Stimulated activated CD4-positive, alpha-beta T cell treated with anti-CD3 and anti-CD28 coated beads, TNF-alpha, amount 100 ng/mL, for 4 hours (primary cell): ENCODE measurements at regions not wholly inside any gene's neighbourhood (a gene's known extent, or its start where the extent isn't known, plus 50 kb on each side); places are given as distances from the start of the nearest gene placed in this dataset.

ENCODE experiments used
- DNase-seq, 3 experiments: peaks; one replicate each; pipeline ENCODE4 v3.0.0-alpha.2; 2020; ENCODE audit warnings: low read depth in 3 of 3

DNA sequence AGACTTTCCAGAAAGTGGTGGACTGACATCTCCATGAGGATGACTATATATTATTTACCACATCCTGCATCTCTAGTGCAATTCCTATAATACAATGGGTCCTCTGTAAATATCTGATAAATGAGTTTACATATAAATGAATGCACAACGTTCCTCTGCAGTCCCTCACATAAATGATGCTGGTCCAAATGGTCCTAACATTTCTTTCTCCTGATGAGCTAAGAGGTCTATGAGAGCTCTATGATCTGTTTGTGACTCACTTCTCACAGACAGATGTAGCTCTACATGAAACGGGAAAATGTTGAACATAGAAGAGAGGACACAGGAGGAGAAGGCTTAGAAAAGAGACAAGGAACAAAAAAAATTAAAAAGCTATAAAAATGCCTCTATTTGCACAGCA, 201.2 kb upstream of the PIK3C3 start:
- DNase-seq = no peak

DNA sequence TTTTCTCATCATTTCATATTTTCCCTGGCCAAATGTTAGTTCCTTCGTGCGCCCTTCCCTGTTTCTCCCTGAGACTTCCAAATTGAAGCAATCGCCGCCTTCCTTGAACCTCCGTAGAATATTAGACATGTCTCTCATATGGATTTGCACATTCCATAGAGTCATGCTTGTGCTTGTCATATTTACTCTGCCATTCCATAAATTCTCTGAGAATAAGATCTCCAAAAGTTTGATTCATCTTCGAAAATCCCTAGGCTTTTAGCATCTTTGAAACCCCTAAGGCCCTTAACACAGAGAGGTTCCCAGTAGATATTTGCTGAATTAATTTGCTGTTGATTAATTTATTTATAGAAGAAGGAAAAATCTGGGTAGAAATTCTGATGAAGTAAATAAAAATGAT, 202.2 kb upstream of the PIK3C3 start:
- DNase-seq = no peak

DNA sequence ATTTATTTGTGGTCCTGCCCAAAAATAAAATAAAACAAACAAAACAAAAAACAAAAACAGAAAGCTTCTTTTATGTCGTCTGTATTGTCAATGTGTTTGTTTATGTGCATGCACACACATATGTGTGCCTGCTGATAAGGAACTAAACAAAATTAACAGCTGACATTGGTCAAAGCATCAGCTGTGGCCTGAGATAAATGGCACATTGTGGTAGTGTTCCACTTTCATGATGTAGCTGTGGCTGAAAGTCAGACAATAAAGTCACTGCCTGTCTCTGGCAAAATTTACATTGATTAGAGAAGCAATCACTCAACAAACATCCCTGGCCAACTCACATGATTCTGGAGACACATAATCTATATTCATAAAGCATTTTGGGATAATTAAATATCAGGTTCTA, 203.4 kb upstream of the PIK3C3 start:
- DNase-seq = no peak

DNA sequence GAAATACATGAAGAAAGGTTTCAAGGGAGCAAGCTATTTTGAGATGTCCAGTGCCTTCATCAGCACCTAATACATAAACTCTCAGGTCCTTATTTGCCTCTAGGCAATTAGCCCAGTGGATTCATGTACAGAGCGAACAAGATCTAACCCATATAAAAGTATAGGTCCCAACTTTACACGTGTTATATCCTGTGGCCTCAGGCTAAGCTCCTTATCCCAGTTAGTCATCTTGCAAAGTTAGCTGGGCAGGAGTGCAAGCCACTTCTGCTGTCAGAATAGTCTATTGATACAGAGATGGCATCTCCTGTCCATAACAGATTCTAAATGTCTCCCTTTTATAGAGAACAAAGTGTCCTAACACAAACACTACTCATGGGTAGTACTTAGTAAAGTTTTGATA, 203.9 kb upstream of the PIK3C3 start:
- DNase-seq = no peak

DNA sequence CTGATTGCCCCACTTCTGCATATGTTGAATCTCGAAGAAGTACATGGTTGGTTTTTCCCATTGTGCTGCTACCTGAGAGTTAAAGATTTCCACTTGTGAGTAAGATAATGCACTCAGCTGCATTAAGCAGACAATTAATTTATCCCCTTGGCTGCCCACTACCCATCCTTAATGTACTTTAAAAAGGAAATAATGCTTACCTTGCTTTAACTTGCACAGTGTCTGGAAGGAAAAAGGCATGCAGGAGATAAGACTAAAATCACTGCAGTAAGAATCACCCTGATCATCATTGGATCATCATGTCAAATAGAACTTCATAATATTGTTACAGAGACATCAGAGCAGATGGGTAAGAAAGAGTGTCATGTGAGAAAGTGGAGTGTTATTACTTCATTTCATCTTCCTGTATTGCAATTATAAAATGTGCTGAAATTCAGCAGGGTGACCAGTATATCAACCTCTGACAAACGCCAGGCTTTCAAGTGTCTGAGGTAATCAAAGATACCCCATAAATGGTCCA, 207.3 kb upstream of the PIK3C3 start:
- no peak for DNase-seq

DNA sequence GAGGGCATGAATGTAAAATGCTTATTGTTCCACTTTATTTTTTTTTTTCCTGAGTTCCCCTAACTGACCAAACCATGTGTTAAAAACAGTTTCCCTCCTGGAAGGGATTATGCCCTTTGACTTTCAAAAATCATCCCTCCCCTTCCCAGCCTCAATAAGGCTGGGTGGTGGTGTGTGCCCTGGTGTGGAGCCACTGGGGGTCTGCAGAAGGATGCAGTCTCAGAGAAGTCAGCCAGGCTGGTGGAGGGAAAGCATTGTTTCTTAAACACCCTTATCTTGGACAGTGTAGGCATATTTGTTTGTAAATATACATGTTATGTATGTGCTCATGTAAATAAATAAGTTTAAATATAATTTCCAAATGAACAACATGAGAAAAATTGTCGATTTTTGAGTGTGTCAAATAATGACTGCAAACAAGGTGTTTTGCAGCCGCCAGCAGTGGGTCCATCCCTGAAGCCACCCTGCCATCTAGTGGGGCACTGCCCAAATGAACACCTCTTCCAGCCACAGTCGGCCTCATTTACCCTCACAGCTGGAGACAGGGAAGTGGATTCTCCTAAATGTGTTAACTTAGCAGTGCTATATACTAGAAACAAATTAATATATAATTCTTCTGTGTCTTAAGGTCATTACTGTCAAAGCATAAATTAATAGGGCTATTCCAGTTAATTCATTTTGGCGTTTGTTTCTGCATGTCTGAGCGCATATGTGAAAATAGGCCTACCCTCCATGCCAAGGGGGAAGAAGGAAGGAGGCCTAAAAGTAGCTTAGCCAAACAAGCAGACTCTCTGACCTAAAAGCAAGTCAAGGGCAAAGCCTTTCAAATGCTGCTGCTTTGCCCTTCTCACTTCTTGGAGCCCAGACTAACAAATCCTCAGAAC, 209.6 kb upstream of the PIK3C3 start:
- no peak for DNase-seq

DNA sequence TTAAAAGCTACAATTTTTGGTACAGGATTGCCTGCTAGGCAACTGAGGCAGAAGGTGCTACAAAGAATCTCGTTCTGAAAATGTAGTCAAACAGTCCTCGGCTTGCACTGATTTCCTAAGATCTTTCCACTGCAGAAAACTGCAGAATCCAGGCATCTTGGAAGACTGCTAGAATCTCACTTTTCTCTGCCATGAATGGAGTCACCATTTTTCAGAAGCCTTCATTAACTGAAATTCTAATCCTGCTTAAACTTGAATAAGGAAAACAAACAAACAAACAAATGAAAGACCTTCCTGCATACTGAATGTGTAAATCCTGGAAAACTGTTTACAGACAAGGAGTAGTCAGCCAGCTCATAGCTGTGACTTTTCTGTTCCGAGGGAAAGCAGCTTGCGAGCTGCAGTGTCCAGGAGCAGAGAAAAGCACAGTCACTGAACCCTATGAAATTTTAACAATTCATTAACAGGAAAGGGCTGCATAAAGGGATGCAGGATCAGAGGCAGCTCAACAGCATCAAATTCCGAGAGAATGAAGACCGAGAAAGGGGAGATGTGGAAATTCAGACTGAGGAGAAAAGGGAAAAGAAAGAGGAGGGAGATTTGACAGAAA, 210.5 kb upstream of the PIK3C3 start:
- no peak for DNase-seq

DNA sequence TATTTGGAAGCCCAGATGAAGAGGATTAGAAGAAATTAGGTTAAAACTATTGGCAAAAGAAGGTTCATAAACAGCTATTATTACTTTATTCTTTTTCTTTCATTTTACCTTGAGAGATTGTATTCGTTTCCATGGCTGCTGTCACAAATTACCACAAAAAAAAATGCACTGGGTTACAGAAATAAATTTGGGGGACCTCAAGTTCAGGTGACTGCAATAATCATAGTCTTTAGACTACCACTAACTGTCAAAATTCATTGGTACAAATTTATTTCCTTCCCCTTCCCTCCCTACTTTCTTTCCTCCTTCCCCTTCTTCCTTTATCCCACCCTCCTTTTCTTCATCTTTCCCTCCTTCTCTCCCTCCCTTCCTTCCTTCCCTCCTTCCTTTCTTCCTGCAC, 217.8 kb upstream of the PIK3C3 start:
- DNase-seq = no peak

DNA sequence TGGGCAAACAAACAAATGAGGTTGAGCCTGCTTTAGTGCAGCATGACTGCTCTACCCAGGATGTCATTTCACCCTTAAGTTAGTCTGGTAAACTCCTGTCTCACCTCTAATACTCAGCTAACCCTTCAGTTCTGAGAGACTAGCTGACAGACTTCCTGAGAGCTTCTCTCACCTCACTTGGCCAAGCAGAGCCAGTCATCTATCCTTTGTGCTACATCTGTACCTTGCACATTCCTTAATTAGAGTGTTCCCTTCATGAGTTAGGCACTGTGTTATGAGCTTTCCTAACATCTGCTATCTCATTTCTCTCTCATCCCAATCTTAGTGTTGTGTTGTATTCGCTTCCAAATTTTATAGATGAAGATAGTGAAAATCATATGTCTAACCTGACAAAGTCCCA, 220.1 kb upstream of the PIK3C3 start:
- DNase-seq = no peak

DNA sequence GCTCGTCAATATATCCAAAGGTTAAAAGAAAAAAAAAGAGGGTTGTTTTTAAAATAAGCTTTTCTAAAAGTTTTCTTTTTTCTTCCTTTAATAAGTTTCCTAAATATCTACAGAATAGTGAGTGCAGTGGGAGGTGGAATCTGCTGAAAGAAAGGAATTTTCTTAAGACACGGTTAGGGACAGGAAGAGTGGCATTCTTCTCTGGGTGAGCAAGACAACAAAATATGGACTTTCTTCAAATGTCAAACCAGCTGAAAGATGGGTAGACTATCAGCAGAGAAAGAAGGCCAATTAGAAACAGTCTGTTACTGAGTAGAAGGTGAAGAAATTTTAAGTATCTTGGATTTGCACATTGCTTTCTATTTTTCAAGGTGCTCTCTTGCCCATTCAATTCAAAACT, 222.7 kb upstream of the PIK3C3 start:
- no peak for DNase-seq

DNA sequence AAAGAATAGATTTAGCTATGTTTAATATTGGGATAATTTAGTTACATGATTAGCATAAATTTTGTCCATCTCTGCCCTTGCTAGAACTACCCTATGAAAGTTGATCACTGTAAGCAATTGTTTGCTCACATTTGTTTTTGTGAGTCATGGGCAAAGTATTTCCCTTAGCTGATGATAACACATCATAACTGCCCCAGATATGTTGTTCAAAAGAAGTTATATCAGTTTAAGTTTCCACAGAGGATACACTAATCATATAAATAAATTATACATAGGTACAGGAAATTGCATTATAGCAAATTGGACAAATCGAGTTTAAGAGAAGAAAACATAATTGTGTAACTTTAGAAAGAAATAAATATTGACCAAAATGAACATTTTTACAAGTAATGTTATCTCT, 223.2 kb upstream of the PIK3C3 start:
- no peak for DNase-seq

DNA sequence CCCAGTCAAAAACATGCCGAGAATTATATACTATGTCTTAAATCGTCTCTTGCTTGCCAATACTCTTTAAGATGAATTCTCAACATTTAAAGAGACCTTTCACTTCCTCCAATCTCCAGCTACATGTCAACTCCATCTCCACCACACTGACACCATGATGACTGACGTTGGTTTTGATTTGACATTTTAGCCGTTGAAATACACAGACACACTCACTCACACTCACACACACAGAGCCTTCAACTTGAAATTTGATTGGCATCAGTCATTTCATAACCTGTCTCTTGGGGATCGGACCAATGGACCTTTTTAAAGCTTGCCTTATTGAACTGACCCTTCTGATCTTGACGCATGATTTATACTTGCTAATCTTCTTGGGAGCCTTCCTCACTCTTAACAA, 230.8 kb upstream of the PIK3C3 start:
- no peak for DNase-seq

DNA sequence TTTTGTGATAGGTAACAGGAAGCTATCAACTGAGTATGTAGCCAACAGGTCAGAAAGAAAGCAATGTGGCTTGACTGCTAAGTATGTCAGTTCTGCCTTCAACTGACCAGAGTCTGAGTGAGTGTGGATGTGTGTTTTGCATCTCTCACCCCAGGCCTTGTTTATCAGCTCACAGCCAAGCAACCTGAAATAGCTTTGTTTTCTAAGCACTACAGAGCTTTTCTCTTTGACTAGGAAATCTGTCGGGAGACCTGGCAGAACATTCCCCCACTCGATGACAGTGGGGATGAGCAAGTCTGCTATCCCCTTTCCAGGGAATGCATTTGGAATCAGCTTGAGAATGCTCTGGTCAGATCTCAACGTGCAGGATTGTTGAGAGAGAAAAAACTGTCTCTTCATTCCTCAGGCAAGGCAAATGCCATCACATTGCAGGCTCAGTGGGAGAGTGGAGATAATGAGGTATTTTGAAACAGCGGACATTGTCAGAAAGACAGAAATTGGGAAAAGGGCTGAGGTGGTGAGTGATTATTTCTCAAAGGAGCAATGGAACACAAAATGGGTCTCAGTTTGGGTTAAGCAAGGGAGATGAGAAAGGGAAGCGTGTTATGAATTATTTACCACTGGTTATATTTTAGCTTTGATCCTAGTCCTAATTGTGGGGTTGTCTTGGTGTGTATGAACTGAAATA, 233.8 kb upstream of the PIK3C3 start:
- no peak for DNase-seq

DNA sequence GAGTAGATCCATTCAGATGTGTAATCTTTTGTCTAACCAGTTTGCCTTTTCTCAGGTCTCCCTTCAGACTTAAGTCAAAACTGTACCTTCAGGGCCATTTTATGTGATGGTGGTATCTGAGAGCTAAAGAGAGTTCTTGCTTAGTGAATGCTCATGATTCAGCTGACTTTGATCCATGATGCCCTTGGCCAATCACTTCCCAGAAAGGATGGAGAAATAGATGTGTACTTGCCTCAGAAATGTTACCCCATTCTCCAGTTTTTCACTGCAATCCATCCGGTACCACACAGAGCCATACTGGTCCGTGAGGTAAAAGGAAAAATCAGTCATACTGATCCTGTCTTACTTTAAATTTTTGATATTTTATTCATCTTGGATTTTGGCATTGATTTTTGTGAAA, 234.8 kb upstream of the PIK3C3 start:
- no peak for DNase-seq

DNA sequence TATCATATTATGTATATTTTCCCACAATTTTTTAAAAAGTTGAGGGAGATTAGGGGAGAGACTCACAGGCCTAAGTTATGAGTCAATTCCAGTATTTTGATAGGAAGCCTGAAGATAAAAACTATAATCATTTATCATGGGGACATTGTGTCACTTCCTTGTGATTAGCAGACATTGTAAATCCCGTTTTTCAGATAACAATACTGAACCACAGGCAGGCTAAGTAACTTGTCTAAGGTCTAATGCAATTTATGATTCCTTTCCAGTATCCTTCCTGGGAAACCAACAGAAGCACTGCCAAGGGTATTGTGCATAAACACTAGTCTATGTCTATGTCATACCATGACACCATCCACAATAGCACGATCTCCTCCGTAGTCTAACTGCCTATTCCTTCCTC, 235.2 kb upstream of the PIK3C3 start:
- no peak for DNase-seq

DNA sequence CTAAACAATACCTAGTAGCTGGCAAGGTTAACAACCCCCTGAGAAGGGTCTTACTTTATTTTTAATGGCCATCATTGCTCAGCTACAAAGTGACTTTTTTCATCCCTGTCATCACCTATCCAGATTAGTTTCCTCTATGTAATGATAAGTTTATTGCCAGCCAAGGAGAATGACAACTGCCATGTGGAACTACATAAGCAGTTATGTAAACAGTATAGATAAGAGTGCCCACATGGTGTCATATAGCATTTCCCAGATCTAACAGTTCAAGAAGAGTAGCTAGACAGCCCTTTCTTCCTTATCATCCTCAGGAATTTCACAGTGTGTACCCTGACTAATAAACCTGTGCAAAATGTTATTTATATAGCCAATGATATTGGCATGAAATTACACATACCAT, 240.2 kb upstream of the PIK3C3 start:
- no peak for DNase-seq

DNA sequence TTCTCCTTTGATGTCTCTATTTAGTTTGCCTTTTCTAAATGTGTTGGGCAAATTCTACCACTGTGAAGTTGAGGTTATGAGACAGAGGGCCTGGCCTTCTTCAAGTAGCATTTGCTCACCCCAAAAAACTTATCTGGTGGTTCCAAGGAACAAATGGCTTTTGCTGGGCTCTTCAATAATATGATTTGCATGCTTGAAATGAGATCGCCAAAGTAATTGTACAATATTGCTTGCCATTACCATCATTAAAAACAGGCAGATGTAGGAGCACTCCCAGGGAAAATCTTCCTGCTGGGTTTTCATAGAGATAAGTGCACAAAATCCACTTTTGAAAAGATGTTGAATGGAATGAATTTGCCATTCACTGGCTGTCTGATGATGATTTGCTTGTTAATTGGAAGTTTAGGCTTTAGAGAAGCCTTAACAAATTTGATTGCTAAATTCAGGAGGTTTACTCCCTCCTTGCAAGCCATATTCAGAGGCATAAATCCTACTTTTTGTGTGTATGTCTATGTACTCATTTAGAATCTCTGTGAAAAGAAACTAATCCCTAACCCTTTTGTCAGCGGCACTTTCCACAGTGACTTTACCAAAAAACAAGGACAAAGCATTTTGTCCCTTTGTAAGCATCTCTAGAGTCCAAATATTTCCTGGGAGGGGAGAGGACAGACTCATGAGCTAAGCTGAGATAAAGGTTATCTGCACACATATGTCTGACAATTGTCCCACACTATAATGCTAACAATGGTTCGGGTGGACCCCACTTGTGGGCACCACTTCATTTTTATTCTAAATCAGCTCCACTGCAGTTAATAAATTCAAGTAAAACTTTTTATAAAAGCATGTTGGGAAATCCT, 240.8 kb upstream of the PIK3C3 start:
- DNase-seq = no peak

DNA sequence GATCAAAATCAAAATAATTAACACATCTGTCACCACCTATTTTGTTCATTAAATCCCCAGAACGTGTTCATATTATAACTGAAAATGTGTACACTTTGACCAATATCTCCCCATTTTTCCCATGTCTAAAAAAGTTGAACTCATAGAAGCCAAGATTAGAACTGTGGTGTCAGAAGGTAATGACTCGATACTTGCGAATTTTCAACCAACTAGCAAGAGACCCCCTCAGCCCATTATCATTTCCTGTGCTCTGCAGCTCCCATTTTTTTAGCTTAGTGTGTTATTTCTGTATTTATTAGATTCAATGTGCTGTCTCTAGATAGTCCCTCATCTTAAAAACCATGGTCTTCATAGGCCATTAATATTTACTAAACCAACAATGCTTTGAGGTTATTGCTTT, 248.7 kb upstream of the PIK3C3 start:
- no peak for DNase-seq

DNA sequence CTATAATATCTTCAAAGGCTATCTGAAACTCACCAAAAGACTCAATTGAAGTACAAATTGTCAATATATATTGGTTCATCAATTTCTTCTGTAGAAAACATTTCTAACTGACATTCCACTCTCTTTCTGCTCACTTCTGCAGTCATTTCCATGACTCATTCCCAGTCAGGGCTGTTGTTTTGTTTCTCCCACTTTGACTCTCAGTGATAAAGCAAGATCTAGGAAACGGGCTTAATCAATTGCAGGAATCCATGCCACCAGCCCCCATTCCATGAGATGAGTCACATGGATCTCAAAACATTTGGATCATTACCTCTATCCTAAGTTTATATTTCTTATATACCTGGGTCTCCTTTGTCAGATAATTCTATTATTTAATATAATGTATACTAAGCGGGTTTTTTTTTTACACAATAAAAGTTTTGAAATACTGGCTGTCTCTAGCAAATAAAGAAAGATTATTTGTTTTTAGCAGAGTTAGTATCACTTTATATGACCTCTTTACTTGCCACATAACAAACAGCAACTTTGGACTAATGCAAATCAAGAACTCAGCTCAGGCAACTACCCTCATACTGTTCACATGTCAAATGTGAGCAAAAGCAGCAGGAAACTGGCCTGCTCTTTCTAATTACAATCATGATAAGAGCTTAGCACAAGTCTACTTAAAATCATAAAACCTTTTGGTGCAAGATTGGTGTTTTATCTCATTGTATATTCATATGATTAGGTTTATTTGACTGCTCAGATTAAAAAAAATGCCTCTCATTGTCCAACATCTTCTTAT, 251.1 kb upstream of the PIK3C3 start:
- no peak for DNase-seq

DNA sequence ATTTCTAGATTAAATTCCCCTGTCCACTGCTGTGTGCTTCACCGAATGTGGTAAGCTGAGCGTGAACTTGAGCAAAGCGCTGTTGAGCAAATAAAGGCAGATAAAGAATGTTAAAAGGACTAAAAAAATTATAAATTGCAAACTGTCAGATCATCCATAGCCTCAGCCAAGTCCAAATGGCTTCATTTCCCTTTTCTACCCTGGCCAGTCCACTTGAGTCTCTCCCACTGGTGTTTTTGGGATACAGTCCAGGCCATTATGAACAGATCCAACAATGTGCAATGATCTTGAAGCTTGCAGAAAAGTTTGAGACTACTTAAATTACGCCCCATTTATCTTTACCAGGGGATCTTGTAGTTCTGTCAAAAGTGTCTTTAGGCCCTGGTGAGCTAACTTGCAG, 254.6 kb upstream of the PIK3C3 start:
- no peak for DNase-seq

DNA sequence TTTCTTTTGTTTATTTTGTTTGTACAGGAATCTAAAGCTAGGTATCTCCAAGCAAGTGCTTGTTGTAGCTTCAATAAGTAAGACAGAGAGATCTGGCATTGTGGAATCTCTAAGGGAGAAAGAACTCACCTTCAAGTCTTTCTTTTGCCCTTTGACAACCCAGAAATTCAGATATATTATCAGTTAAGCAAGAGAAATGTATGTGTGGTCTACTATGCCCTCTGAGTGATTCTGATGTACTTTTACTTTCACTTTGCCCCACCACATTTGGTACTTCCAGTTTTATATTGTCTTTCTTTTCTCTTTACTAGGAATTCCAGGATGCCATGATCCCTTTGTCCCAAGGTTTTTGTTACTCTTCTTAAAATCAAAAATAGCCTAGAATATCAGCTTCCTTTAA, 259.6 kb upstream of the PIK3C3 start:
- DNase-seq = no peak
